ENCODE measurements at regions not wholly inside any gene's neighbourhood (a gene's known extent, or its start where the extent isn't known, plus 50 kb on each side); places are given as distances from the start of the nearest gene placed in this dataset.
"Not testable (repeated sequence)": the region's sequence is repeated elsewhere in the genome, so short reads cannot be mapped to it uniquely, and the experiment has no call there.

DNA sequence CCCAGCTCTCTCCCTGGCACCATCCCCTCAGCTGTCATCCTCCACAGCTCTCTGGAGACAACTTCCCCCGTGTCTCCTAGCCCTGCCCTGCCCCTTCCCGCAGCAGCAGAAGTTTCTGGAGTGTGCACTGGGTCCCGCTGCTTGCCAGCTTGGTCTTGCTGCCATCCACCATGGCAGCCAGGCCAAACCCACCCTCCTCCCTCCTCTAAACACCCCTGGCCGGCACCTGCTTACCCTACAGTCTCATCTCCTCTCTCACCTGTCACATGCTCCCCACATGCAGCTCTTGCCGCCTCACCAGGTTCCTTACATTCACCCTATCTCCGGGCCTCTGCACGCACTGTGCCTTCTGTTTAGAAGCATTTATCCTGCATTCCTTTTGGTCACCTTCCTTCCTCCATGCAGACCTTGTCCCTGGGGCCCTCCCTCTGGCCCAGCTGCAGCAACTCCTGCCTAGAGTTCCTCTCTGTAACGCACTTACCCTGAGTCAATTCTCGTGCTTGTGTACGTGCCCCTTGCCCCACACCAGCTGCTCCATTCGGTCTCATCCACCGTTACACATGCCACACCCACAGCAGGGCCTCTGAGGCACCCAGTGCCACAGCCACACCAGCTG lies 93.9 kb upstream of the RET start:
- ATAC-seq = no peak
- intact Hi-C loops (cut with DNase I) = no loop called here
- DNase-seq = peak; percentile 7

DNA sequence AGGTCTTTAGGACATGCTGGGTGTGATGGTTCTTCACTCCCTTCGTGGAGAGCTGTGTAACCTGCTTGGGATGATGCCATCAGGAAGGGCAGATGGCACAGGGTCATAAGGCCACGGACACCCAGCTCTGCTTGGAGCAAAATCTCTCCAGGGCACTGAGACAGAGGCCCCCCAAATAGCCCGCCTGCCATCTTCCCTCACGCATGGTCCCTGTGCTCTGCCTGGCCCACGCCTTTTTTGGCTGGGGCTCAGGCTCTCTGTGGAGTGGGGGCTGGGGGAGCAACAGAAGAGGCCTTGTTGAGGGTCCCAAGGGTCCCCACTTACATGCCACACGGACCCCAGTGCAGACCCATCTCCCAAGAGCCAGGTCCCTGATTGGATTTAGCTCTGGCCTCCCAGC lies 93.3 kb upstream of the RET start:
- intact Hi-C loops (cut with DNase I) = no loop called here
- ATAC-seq (no peak), DNase-seq (no peak)

DNA sequence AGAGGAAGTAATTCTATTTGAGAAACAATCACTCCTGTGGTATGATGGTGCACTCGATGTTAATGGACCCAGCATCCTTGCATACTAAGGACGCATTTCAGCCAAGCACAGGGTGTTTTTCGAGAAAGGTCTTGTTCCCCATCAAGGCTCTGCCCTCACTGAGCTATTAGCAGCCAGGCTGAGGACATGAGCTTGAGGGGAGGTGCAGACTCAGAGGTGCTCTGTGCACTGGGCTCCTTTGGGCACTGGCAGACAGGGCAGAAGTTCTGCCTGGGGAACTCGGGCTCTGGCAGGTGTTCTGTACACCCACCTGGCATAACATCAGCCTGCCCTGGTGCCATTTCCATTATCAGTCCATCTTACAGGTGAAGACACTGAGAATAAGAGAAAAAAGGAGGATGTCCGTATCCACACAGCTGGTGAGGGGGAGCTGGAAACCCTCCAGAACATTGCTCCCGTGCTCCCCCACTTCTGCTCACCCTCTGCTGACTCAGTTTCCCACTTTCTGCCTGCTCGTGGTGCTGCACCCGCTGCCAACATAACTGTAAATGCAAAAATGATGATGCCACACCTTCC lies 92.7 kb upstream of the RET start:
- DNase-seq = no peak

DNA sequence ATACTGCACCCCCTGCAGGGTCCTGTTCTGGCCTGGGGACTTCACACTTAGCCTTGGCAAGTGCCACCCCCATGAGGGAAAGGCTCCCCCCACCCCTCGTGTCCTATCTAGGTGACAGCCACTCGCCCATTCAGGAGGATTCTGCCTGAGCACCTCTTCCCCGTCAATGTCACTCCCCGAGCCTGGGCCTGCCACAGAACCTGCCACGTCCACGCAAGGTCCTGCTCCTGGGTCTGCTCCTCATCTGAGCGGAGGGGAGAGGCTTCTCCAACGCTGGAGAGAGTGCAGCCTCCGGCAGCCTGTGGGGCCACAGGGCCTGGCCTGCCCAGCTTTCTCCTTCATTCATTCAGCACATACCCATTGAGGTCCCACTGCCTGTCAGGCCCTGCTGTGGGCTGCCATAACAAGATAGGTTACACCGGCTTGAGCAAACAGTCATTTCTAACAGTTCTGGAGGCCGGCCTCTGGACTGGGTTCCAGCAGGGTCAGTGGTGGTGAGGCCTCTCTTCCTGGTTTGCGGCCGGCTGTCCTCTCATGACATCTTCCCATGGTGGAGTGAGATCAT lies 92.0 kb upstream of the RET start:
- DNase-seq = peak; percentile 22
- intact Hi-C loops (cut with DNase I) = no loop called here
- no peak for ATAC-seq

More for the DNA sequence above, 92.7 kb upstream of the RET start:
- no peak for ATAC-seq
- intact Hi-C loops (cut with DNase I) = no loop called here

DNA sequence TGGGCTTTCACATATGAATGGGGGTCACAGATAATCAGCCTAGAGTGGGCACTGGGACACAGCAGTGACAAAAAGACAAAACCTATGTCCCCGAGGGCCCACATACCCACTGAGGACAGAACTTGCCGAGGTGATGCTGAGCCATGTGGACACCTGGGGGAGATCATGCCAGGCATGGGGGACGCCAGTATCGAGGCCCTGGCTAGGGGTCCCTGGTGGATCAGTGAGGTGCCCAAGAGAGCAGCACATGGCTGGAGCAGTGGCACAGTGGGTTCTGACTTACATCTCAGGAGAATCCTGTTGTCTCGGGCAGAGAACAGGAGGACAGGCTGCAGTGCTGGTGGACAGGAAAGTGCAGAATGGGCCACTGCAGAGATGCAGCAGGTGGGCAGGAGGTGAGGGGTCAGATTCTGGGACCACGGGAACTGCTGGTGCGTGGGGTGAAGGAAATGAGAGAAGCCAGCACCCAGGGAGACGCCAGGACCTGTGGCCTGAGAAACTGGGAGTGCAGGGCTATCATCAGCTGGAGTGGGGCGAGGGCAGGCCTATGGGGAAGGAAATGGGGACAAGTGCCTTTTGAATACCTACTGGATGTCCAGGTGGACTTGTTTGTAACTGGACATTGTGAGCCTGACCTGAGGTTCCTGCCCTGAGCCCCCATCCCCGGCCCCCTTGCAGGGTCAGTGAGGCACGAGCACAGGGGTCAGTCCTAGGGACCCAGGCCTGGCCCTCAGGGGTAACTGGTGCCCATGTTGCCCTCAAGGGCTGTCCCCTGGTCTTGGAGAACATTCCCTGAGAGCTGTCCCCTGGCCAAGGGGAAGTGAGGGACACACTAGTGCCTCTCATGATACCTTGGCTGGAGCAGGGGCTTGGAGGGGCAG lies 91.2 kb upstream of the RET start:
- intact Hi-C loops (cut with DNase I) = no loop called here
- no peak for ATAC-seq
- DNase-seq = no peak

DNA sequence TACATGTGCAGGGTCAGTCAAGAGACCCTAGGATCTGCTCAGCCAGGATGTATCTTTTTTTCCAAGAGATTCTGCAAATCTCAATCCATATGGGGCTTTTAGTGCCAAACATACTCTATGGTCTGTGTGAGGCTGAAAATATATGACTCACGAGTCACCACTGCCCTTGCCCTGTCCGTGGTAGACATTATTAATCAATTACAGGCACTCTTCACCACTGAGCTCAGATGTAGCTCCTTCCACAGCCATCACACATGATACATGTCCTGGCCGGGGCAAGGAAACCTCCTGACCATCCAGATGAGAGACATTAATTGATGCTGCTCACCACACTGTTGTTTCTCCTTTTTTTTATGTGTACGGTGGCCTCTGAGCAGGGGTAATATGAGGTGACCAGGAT lies 90.2 kb upstream of the RET start:
- DNase-seq = no peak
- ATAC-seq = no peak
- intact Hi-C loops (cut with DNase I) = no loop called here

DNA sequence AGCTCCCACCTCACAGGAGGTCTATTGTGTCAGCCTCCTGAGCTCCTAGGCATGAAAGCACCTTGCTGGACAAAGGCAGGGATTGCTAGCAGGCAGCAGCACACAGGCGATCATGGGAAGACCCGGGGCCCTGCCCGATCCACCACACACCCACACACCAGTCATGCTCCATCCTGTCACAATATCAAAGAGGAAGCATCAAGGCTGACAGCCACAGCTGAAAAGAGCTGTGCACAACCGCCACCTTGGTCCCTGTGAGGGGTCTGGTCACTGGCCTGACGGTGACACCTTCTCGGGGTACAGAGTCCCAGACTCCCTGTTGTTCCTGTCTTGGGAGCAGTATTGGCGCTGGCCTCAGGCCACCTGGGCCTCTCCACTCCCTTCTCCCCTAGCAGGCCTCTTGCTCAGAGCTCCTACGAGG lies 89.7 kb upstream of the RET start:
- ATAC-seq (no peak), DNase-seq (no peak)

DNA sequence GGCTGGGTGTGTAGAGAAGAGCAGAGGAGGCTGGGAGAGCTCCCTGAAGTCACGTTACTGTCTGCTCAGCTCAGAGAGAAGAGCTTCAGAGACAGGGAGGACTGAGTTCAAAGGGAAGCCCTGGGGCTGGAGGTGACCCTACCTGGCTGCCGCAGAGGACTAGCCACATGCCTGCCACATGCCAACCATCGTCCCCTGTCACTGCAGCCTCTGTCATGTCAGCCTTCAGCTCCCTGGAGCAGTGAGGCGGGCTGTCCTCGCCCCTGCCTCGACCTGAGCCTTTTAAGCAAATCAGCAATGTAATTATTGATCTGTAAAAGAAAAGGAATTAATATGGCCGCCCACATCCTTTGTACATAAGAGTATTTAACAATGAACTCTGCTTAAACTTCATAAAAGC lies 89.3 kb upstream of the RET start:
- intact Hi-C loops (cut with DNase I) = no loop called here
- DNase-seq (no peak), ATAC-seq (no peak)

More for the DNA sequence above, 89.7 kb upstream of the RET start:
- intact Hi-C loops (cut with DNase I) = no loop called here

DNA sequence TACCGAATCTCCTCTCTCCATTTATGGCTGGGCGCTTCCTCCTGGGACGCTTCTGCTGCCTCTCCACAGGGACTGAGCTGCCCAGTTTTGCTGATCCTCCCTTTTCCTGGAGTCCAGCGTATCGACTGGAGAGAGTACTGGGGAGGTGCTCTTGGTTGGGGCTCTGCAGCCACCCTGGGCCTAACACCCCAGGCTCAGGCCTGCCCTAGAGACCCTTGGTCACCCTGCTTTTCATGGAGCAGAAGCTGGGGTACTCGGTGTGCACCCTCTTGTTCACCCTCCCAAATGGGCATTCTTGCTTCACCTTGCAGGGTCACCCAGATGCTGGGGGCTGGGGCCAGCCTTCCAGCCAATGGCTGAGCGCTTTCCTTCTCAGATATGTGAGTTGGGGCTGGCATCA lies 88.8 kb upstream of the RET start:
- ATAC-seq = no peak
- DNase-seq = no peak
- intact Hi-C loops (cut with DNase I) = no loop called here

DNA sequence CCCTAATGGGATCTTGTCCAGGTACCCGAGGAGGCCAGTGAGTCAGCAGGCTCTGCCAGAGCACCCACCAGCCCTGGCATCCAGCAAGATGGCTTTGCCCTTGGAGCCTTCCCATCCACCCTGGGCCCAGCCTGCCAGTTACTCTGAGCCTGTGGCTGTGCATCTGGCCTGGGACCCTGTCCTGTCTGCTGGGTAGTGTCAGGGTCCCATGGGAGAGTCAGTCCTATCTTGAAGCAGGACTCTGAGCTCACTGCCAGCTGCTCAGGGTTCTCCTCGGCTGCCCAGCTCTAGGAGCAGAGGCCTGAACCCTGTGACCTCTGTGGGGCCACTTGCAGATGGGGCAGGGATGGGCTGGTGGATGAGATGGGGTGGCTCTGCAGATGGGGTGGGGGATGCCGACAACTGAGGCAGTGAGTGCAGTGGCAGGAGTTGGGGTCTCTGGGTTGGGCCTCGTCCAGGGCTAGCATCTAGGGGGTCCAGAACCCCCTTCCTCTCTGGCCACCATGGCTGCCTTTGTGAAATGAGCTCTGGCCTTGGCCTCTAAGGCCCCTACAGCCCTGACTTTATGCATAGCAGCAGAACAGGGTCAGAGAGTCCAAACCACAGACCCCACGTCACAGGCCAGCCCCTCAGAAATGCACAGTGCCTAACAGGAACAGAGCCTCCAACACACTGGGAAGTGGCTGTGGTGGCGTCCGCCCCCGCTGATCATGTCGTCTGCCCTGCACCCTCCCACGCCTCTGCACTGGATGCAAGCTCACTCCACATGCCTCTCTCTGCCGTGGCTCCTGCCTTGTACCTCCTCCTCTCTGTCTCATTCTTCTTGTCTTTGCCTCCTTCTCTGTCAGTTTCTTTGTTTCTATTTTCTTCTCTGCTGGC lies 88.1 kb upstream of the RET start:
- DNase-seq (no peak), ATAC-seq (no peak)
- intact Hi-C loops (cut with DNase I) = no loop called here

DNA sequence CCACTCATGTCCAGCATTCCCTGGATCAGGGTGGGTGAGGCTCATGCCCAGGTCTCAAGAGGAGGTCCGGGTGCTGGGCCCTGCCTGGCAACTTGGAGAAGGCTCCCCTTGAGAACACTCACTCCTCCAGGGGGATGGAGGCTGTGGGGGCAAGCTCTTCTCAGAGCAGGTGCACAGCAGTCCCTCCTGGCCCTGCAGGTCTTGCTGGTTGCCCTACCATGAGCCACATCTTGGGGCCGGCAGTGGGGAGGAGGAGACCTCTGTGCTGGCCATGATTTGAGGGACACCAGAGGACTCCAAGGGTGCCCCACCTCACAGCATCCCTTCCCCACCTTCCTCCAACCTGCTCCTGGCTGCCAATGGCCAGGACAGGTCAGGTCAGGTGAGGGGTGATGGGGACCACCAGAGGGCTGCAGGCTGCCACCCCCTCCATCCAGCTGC lies 87.4 kb upstream of the RET start:
- intact Hi-C loops (cut with DNase I) = no loop called here
- no peak for DNase-seq

DNA sequence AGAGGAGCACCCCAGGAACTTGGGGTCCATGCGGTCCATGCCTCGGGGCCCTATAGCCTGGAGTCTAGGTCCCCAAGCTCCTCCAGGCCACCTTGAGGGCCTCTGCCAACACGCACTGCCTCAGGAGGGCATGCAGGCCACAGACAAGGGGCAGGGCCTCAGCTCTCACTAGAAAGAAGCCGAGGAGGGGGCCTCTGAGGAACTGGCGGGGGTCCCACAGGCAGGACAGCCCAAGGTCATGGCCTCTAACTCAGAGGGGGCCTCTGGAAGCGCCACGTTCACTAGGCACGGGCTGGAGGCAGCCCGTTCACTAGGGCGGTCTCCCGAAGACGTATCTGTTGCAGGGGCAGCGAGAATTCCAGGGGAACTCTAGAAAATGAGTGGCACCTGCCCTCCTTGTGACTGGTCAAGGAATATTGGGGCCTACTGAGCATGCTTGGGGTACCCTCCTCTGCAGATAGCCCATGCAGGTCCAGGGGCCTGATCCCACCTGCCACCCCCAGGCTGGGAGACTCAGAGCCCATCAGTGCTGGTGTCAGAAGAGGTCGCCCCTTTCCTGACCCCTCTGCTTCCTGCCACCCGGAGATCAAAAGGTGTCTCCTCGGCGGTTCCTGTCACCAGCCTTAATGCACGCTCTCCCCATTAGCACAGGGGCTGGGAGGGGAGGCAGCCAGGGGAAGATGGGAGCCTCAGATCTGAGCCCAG lies 86.7 kb upstream of the RET start:
- DNase-seq (peak; percentile 18), ATAC-seq (no peak)

More for the DNA sequence above, 87.4 kb upstream of the RET start:
- no peak for ATAC-seq

DNA sequence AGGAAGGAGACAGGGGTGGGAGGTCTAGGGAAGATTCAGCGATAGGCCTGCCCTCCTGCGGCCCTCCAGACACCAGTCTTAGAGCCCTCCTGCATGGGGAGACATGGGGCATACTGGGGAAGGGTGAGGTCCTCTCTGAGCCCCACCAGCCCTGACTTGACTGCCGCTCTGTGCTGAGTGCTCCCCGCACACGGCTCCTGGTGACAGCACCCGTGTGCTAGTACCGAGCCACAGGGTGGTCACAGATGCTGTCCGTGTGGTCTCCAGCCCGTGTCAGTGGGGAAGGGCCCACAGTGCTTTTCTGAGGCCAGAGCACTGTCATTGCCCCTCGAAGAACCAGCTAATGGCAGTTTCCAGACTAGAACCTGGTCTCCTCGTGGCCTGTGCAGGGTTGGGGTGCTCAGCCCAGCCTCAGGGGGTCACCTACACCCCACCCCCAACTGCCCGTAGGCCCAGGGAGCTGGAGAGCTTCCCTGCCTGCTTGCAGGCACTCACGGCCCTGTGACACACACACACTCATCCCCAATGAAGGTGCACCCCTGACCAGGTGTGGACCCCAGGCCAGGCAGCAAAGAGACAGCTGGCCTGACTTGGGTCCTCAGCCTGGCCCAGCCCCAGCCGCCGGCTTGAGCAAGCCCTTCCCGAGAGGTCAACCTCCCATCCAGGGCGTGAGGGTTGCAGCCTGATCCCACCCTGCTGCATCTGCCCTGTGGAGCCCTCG lies 86.0 kb upstream of the RET start:
- intact Hi-C loops (cut with DNase I) = no loop called here
- ATAC-seq (no peak), DNase-seq (peak; percentile 16)

More for the DNA sequence above, 86.7 kb upstream of the RET start:
- intact Hi-C loops (cut with DNase I) = no loop called here

DNA sequence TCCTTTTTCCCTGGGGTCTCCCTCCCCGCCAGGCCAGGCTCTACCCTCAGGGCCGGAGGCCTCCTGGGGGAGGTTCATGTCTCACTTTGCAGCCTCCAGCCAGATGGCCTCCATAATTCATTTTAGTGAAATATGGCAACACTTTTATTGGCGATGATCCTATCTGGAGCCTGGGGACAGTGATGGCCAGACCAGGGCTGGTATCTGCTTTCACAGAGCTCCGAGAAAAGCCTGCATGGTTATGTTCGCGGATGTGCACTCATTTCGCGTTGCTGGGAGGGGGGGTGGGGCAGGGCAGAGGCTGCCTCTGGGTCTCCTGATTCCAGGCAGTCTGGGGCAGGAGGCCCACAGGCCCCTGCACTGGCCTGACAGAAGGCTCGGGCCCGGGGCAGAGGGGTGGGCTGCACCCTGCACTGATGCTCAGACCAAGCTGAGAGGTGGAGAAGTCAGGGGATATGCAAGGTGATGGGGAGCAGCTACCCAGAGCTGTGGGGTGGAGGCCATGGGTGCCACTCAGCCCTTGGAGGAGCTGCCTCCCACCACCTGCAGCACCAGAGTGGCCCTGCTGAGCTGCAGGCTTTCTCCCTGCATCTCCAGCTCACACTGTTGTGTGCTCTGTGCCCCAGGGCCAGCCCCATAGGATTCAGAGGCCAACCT lies 85.3 kb upstream of the RET start:
- DNase-seq (no peak), ATAC-seq (no peak)
- intact Hi-C loops (cut with DNase I) = no loop called here

DNA sequence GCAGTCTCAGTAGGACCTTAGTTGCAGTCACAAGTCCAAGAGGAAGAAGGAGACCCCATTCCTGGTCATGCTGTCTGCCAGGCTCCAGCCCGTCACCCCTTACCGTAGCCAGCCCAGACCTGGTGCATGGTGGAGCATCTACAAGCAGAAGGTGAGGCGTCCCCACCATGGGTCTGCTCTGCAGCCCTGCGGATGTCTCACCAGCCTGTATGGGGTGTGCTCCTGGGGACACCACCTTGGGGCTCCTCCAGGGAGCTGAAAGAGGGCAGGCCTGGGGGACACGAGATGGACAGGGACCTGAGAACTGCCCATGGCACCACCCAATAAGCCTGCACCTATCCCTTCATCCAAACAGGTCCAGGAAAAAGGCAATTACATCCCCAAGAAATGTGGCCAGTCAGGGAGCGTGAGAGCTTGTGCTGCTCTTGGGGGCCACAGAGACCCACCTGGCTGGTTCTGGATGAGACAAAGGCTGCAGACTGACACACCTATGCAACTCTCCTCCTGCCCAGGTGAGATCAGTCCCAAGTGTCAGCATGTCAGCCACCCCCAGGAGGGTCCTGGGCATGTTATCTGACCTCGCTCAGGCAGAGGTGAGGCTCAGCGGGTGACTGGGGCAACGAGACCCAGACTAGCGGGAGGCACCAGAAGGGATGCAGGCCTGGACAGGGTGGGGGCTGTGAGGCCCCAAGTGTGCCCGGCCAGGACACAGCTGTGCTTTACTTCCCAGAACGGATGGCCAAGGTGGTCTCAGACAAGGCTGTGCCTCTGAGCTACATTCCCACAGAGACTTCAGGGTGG lies 84.5 kb upstream of the RET start:
- no peak for DNase-seq
- intact Hi-C loops (cut with DNase I) = no loop called here
- ATAC-seq = no peak

DNA sequence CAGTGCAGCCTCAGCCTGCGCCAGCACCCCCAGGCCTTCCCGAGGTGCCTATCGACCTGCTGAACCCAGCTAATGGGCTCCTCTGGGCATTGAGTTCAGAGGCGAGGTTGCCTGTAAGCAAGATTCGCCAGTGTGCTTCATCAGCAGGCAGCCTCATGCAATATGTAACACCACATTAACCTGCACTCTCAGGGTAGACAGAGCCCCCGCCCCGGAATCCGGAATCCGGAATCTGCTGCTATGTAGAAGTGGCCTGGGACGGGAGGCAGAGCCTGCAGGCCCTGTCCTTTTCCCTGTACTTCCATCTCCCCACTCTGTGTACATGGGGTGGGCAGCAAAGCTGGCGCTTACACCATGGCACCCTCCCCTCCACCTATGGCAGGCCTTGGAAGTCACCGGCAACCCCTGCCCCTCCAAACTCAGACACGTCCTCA lies 83.9 kb upstream of the RET start:
- intact Hi-C loops (cut with DNase I) = no loop called here
- DNase-seq = peak; percentile 14
- no peak for ATAC-seq

DNA sequence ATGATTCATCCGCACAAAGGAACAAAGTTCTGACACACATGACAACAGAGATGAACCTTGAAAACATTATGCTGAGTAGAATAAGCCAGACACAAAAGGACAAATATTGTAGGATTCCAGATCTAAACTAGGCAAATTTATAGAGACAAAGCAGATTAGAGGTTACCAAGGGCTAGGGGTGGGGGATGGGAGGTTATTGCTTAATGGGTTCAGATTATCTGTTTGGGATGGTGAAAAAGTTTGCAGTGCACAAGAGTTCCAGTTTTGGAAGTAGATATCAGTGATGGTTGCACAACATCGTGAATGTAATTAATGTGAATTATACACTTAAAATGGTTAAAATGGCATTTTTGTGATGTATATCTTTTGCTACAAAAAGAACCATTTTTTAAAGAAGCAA lies 82.0 kb upstream of the RET start:
- not testable (repeated sequence) for ATAC-seq

More for the DNA sequence above, 82.0 kb upstream of the RET start:
- intact Hi-C loops (cut with DNase I); DNase-seq: not testable (repeated sequence)

Measured in left cardiac atrium (tissue), 4 donors.